H9 (cell line): ENCODE measurements at regions not wholly inside any gene's neighbourhood (a gene's known extent, or its start where the extent isn't known, plus 50 kb on each side); places are given as distances from the start of the nearest gene placed in this dataset.

Experiments
- DNase-seq: peaks from one replicate; pipeline ENCODE4 v3.0.0-alpha.2; 2017
- H2AFZ ChIP-seq: one replicate; pipeline ENCODE4 v1.6.1; 2013; ENCODE audit warnings: mild to moderate bottlenecking, low read length, control low read depth, moderate library complexity
- H2AK5ac ChIP-seq: 2 replicates; pipeline ENCODE4 v1.6.1; 2013; ENCODE audit warnings: low read length, control low read depth, mixed read lengths; ENCODE audit not compliant: insufficient read length
- H2BK120ac ChIP-seq: one replicate; pipeline ENCODE4 v1.6.1; 2013; ENCODE audit warnings: low read depth, mild to moderate bottlenecking, low read length, control low read depth, inconsistent platforms; ENCODE audit not compliant: poor library complexity, severe bottlenecking
- H2BK12ac ChIP-seq: 2 replicates; pipeline ENCODE4 v1.6.1; 2013; ENCODE audit warnings: low read length, control low read depth, mixed read lengths, low read depth; ENCODE audit not compliant: insufficient read length
- H2BK15ac ChIP-seq: 2 replicates; pipeline ENCODE4 v1.6.1; 2013; ENCODE audit warnings: low read depth, low read length, control low read depth
- H2BK20ac ChIP-seq: one replicate; pipeline ENCODE4 v1.6.1; 2013; ENCODE audit warnings: low read depth, mild to moderate bottlenecking, low read length, control low read depth, inconsistent platforms; ENCODE audit not compliant: poor library complexity, severe bottlenecking
- H2BK5ac ChIP-seq: 2 replicates; pipeline ENCODE4 v1.6.1; 2013; ENCODE audit warnings: low read length, control low read depth, mixed read lengths; ENCODE audit not compliant: insufficient read length
- H3K14ac ChIP-seq: 2 replicates; pipeline ENCODE4 v1.6.1; 2013; ENCODE audit warnings: low read length, control low read depth; ENCODE audit not compliant: insufficient read depth
- H3K18ac ChIP-seq: 2 replicates; pipeline ENCODE4 v1.6.1; 2013; ENCODE audit warnings: low read depth, mild to moderate bottlenecking, mixed read lengths, low read length, control low read depth; ENCODE audit not compliant: insufficient read length
- H3K23ac ChIP-seq: 2 replicates; pipeline ENCODE4 v1.6.1; 2013; ENCODE audit warnings: low read length, control low read depth, mixed read lengths, low read depth; ENCODE audit not compliant: insufficient read length
- H3K23me2 ChIP-seq: 2 replicates; pipeline ENCODE4 v1.6.1; 2013; ENCODE audit warnings: low read depth, mild to moderate bottlenecking, mixed read lengths, low read length, control low read depth; ENCODE audit not compliant: insufficient read length, poor library complexity, severe bottlenecking
- H3K27ac ChIP-seq: 2 replicates; pipeline ENCODE4 v1.5.1; 2013; ENCODE audit warnings: low read length, control low read depth, mixed read lengths, low read depth; ENCODE audit not compliant: insufficient read length
- H3K27me3 ChIP-seq: 2 replicates; pipeline ENCODE4 v1.6.1; 2013; ENCODE audit warnings: low read length, control low read depth, inconsistent platforms; ENCODE audit not compliant: insufficient read depth
- H3K4ac ChIP-seq: 2 replicates; pipeline ENCODE4 v1.6.1; 2013; ENCODE audit warnings: low read depth, mild to moderate bottlenecking, control low read depth, inconsistent platforms, low read length, moderate library complexity
- H3K4me1 ChIP-seq: 2 replicates; pipeline ENCODE4 v1.6.1; 2013; ENCODE audit warnings: low read length, control low read depth, inconsistent platforms; ENCODE audit not compliant: insufficient read depth
- H3K4me2 ChIP-seq: 2 replicates; pipeline ENCODE4 v1.6.1; 2013; ENCODE audit warnings: low read length, control low read depth, mixed read lengths; ENCODE audit not compliant: insufficient read length, insufficient read depth
- H3K56ac ChIP-seq: 2 replicates; pipeline ENCODE4 v1.6.1; 2013; ENCODE audit warnings: low read depth, mild to moderate bottlenecking, mixed read lengths, low read length, control low read depth; ENCODE audit not compliant: insufficient read length
- H3K79me1 ChIP-seq: 2 replicates; pipeline ENCODE4 v1.6.1; 2013; ENCODE audit warnings: low read depth, mild to moderate bottlenecking, moderate library complexity, low read length, control low read depth, inconsistent platforms; ENCODE audit not compliant: insufficient read depth, poor library complexity, severe bottlenecking
- H3K79me2 ChIP-seq: 2 replicates; pipeline ENCODE4 v1.6.1; 2013; ENCODE audit warnings: low read length, control low read depth, inconsistent platforms; ENCODE audit not compliant: insufficient read depth
- H3K9ac ChIP-seq: 2 replicates; pipeline ENCODE4 v1.6.1; 2013; ENCODE audit warnings: low read length, control low read depth, mixed read lengths; ENCODE audit not compliant: insufficient read length; ENCODE audit errors: extremely low read depth
- H3K9me3 ChIP-seq: one replicate; pipeline ENCODE4 v1.6.1; 2013; ENCODE audit warnings: low read depth, low read length, inconsistent platforms; ENCODE audit not compliant: control insufficient read depth
- H3T11ph ChIP-seq: one replicate; pipeline ENCODE4 v1.6.1; 2013; ENCODE audit warnings: mild to moderate bottlenecking, low read length, control low read depth, inconsistent platforms
- H4K20me1 ChIP-seq: one replicate; pipeline ENCODE4 v1.6.1; 2013; ENCODE audit not compliant: control insufficient read depth, insufficient read length, insufficient read depth
- H4K5ac ChIP-seq: 2 replicates; pipeline ENCODE4 v1.6.1; 2013; ENCODE audit warnings: low read depth, mild to moderate bottlenecking, mixed read lengths, low read length, control low read depth; ENCODE audit not compliant: insufficient read length
- H4K8ac ChIP-seq: replicated peaks from 2 replicates; pipeline ENCODE4 v1.6.1; 2013; ENCODE audit warnings: low read length, control low read depth, mixed read lengths, low read depth; ENCODE audit not compliant: insufficient read length
- H4K91ac ChIP-seq: 2 replicates; pipeline ENCODE4 v1.6.1; 2013; ENCODE audit warnings: low read depth, mild to moderate bottlenecking, moderate library complexity, mixed read lengths, low read length, control low read depth; ENCODE audit not compliant: insufficient read length
- H3K27ac Mint-ChIP-seq, 3 experiments: 2 replicates in 2 of 3; 3 replicates in 1 of 3; pipeline ENCODE4 v1.8.0; 2020 to 2021; ENCODE audit warnings: mixed read lengths in 3 of 3, mild to moderate bottlenecking in 1 of 3, moderate library complexity in 1 of 3
- H3K27me3 Mint-ChIP-seq: 2 replicates; pipeline ENCODE4 v1.8.0; 2021; ENCODE audit warnings: low read depth, mild to moderate bottlenecking, moderate library complexity, mixed read lengths
- H3K36me3 Mint-ChIP-seq, 3 experiments: 2 replicates in 2 of 3; 3 replicates in 1 of 3; pipeline ENCODE4 v1.8.0; 2020 to 2021; ENCODE audit warnings: low read depth in 3 of 3, mixed read lengths in 3 of 3; ENCODE audit not compliant: insufficient read depth in 1 of 3
- H3K4me1 Mint-ChIP-seq, 2 experiments: 2 replicates each; pipeline ENCODE4 v1.8.0; 2020; ENCODE audit warnings: mixed read lengths in 2 of 2
- H3K4me3 Mint-ChIP-seq, 2 experiments: 2 replicates in 1 of 2; 3 replicates in 1 of 2; pipeline ENCODE4 v1.8.0; 2020 to 2021; ENCODE audit warnings: mild to moderate bottlenecking in 2 of 2, mixed read lengths in 2 of 2, moderate library complexity in 1 of 2
- H3K9me3 Mint-ChIP-seq, 2 experiments: 2 replicates in 1 of 2; 3 replicates in 1 of 2; pipeline ENCODE4 v1.8.0; 2020; ENCODE audit warnings: mild to moderate bottlenecking in 2 of 2, mixed read lengths in 2 of 2, moderate library complexity in 1 of 2
- CTCF ChIP-seq: fragments of 200-600 bp; sonication (generic); conservative IDR thresholded peaks from 3 replicates; pipeline ENCODE4 v1.8.0; 2021; ENCODE audit warnings: antibody characterized with exemption, mild to moderate bottlenecking
- WGBS: extraction: QIAGEN DNeasy Blood & Tissue Kit; methylation state at CpG from one replicate; pipeline ENCODE4 v1.1.7; 2013; ENCODE audit warnings: missing lambda C conversion rate, low lambda C conversion rate, mixed read lengths; ENCODE audit not compliant: insufficient read length; ENCODE audit errors: extremely low coverage; 5-methylcytosine and 5-hydroxymethylcytosine counted together

GRCh38 chr4:124104628-124105027 is 607.9 kb downstream of the ANKRD50 start:
- no peak for DNase-seq
- H3K14ac ChIP-seq: no peak overlapping the region
- H3K79me1 ChIP-seq: no peaks in the 10 kb centered on the region
- no peak overlapping the region for H3K27ac Mint-ChIP-seq
- no peak overlapping the region for H4K91ac ChIP-seq
- no peak overlapping the region for H2BK20ac ChIP-seq
- no peak overlapping the region for H3K4me2 ChIP-seq
- H3T11ph ChIP-seq: no peak overlapping the region
- no peaks in the 10 kb centered on the region for H3K23me2 ChIP-seq
- H3K18ac ChIP-seq: no peak overlapping the region
- no peak overlapping the region for H3K56ac ChIP-seq
- H3K36me3 Mint-ChIP-seq: peaks cover 0 to 19% (median 0%) of the 10 kb centered on the region in 3 experiments; a peak in 2 of 7 replicates
- no peak overlapping the region for H2AK5ac ChIP-seq
- H4K5ac ChIP-seq: no peak overlapping the region
- no CpG with 5 or more reads among the region's 3 CpGs for WGBS
- H2BK120ac ChIP-seq: no peak overlapping the region
- no peak for TF ChIP-seq CTCF
- H4K20me1 ChIP-seq: no peaks in the 10 kb centered on the region
- H2AFZ ChIP-seq: no peak overlapping the region
- H2BK5ac ChIP-seq: no peak overlapping the region
- H3K9ac ChIP-seq: no peak overlapping the region
- H2BK15ac ChIP-seq: no peak overlapping the region
- H4K8ac ChIP-seq: no peak overlapping the region
- no peaks in the 10 kb centered on the region for H3K9me3 ChIP-seq
- H2BK12ac ChIP-seq: no peak overlapping the region
- H3K4ac ChIP-seq: no peak overlapping the region
- no peak overlapping the region for H3K23ac ChIP-seq
- no peaks in the 10 kb centered on the region for H3K27me3 ChIP-seq
- no peaks in the 10 kb centered on the region for H3K4me1 ChIP-seq
- no peaks in the 10 kb centered on the region for H3K4me1 Mint-ChIP-seq
- peaks cover 12 to 15% of the 10 kb centered on the region in 2 experiments; a peak in 4 of 5 replicates for H3K9me3 Mint-ChIP-seq
- H3K27ac ChIP-seq: no peak overlapping the region
- H3K4me3 Mint-ChIP-seq: no peak overlapping the region
- no peaks in the 10 kb centered on the region for H3K27me3 Mint-ChIP-seq
- H3K79me2 ChIP-seq: no peaks in the 10 kb centered on the region
